H1 (cell line): ENCODE measurements at regions not wholly inside any gene's neighbourhood (a gene's known extent, or its start where the extent isn't known, plus 50 kb on each side); places are given as distances from the start of the nearest gene placed in this dataset.

ENCODE experiments used
- ATF3 ChIP-seq: IDR thresholded peaks from 2 replicates; pipeline ENCODE4 v1.6.1; 2011; ENCODE audit warnings: low read depth, mild to moderate bottlenecking, low read length; ENCODE audit not compliant: insufficient read depth
- BRCA1 ChIP-seq: IDR thresholded peaks from 2 replicates; pipeline ENCODE4 v1.6.1; 2012; ENCODE audit warnings: low read depth, low read length, improper control_type of control experiment
- CBX8 ChIP-seq: fragments of 300-800, 300-1000 bp; sonication (generic); IDR thresholded peaks from 2 replicates; pipeline ENCODE4 v1.7.1; 2016; ENCODE audit warnings: low read depth, low read length, borderline replicate concordance
- CEBPB ChIP-seq: IDR thresholded peaks from 2 replicates; pipeline ENCODE4 v1.6.1; 2012; ENCODE audit warnings: low read depth, low read length
- CHD7 ChIP-seq: fragments of 300-600 bp; sonication (generic); IDR thresholded peaks from 2 replicates; pipeline ENCODE4 v1.7.1; 2012; ENCODE audit warnings: low read length, moderate library complexity, mild to moderate bottlenecking, inconsistent platforms; ENCODE audit not compliant: insufficient replicate concordance
- E2F6 ChIP-seq: IDR thresholded peaks from 2 replicates; pipeline ENCODE4 v1.6.1; 2012; ENCODE audit warnings: inconsistent platforms
- GABPA ChIP-seq: IDR thresholded peaks from 2 replicates; pipeline ENCODE4 v1.6.1; 2011; ENCODE audit warnings: mild to moderate bottlenecking, low read length, moderate library complexity, borderline replicate concordance; ENCODE audit not compliant: insufficient read depth
- NRF1 ChIP-seq: IDR thresholded peaks from 2 replicates; pipeline ENCODE4 v1.6.1; 2011; ENCODE audit warnings: mild to moderate bottlenecking, low read depth, low read length, improper control_type of control experiment
- TEAD4 ChIP-seq: IDR thresholded peaks from 2 replicates; pipeline ENCODE4 v1.6.1; 2012; ENCODE audit warnings: low read depth, low read length, inconsistent platforms, mixed read lengths

GRCh38 chr1:29601021-29601420 lies 364.7 kb downstream of the PTPRU start (continued):
- TF ChIP-seq CHD7: no peak
- TF ChIP-seq ATF3: no peak
- no peak for TF ChIP-seq NRF1
- no peak for TF ChIP-seq TEAD4
- no peak for TF ChIP-seq E2F6
- TF ChIP-seq GABPA: no peak
- TF ChIP-seq CBX8: no peak
- TF ChIP-seq CEBPB: no peak
- no peak for TF ChIP-seq BRCA1
